Cardiac fibroblast (primary cell): ENCODE measurements at regions not wholly inside any gene's neighbourhood (a gene's known extent, or its start where the extent isn't known, plus 50 kb on each side); places are given as distances from the start of the nearest gene placed in this dataset.
A peak's percentile ranks its signal among the peaks of the same experiment; 100 is the strongest.

Experiments used
- DNase-seq, 2 donors: peaks; one replicate each; pipeline versions ENCODE4 v3.0.0 to v3.0.0-alpha.2; 2010; ENCODE audit warnings: low read depth in 2 of 2
- H3K4me3 ChIP-seq, 2 donors: replicated peaks in 1 of 2; 1 replicate in 1 of 2; 2 replicates in 1 of 2; pipeline ENCODE4 v1.5.1; 2011; ENCODE audit warnings: low read depth in 2 of 2, low read length in 2 of 2, mild to moderate bottlenecking in 2 of 2, moderate library complexity in 1 of 2
- CTCF ChIP-seq: IDR thresholded peaks from one replicate; pipeline ENCODE4 v1.5.1; 2011; ENCODE audit warnings: low read depth, mild to moderate bottlenecking, low read length, inconsistent platforms

- no peak for DNase-seq
- TF ChIP-seq CTCF = no peak
- no peak overlapping the region for H3K4me3 ChIP-seq
These were observed 73.7 kb upstream of the RAB4A start for GRCh38 chr1:229197265-229197585.

- DNase-seq = peak in 1 of 2 donors; percentile 24
- no peak for TF ChIP-seq CTCF
- no peak overlapping the region for H3K4me3 ChIP-seq
These were observed 71.4 kb upstream of the RAB4A start for GRCh38 chr1:229199261-229200243.

- H3K4me3 ChIP-seq = no peak overlapping the region
- no peak for TF ChIP-seq CTCF
- DNase-seq = peak; percentile 58 to 89
These were observed 67.7 kb upstream of the RAB4A start for GRCh38 chr1:229203030-229203751.

GRCh38 chr1:229203991-229204632 lies 66.8 kb upstream of the RAB4A start:
- no peak for TF ChIP-seq CTCF
- H3K4me3 ChIP-seq = no peak overlapping the region
- DNase-seq = no peak

GRCh38 chr1:229204921-229205777 lies 65.8 kb upstream of the RAB4A start:
- peak; percentile 49 to 95 for DNase-seq
- no peak for TF ChIP-seq CTCF
- no peak overlapping the region for H3K4me3 ChIP-seq

GRCh38 chr1:229205854-229206253 lies 65.1 kb upstream of the RAB4A start:
- DNase-seq = no peak
- TF ChIP-seq CTCF = no peak
- no peak overlapping the region for H3K4me3 ChIP-seq
